SH-SY5Y (cell line): ENCODE measurements at regions not wholly inside any gene's neighbourhood (a gene's known extent, or its start where the extent isn't known, plus 50 kb on each side); places are given as distances from the start of the nearest gene placed in this dataset.

ENCODE experiments used
- GATA2 ChIP-seq: IDR thresholded peaks from 2 replicates; pipeline ENCODE4 v1.6.1; 2011; ENCODE audit warnings: mild to moderate bottlenecking, low read depth, low read length
- GATA3 ChIP-seq: IDR thresholded peaks from 2 replicates; pipeline ENCODE4 v1.6.1; 2011; ENCODE audit warnings: low read depth, mild to moderate bottlenecking, low read length, moderate library complexity

- TF ChIP-seq GATA2: no peak
- no peak for TF ChIP-seq GATA3
These were observed 225.9 kb upstream of the CDH4 start for GRCh38 chr20:61026173-61026572.
